ENCODE measurements at regions not wholly inside any gene's neighbourhood (a gene's known extent, or its start where the extent isn't known, plus 50 kb on each side); places are given as distances from the start of the nearest gene placed in this dataset.

DNA sequence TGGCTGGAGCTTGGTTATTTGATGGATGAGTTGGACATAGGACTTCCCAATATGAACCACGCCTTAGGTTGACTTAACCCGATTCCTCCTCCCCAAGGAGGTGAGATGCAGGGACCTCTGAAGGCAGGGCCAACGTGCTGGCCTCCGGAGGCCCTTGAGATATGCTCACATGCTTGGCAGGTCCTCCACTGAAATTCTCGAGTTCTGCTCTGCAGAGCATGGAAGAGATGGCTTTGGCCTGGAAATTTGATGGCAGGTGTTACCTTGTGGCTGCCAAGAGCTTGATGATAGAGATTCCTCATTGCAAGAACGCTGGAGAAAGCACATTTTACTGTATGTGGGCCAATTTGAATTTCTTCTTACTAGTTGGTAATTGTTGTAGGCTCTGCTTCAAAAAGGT is 117.4 kb upstream of the LIMCH1 start:
- H3K4me1 ChIP-seq (ENCODE audit: low read length): no peaks in the 10 kb centered on the region
- no peaks in the 10 kb centered on the region for H3K36me3 ChIP-seq (replicated peaks; ENCODE audit: low read depth, low read length)
- peaks cover 8% of the 10 kb centered on the region; the same call in 1 of the 2 replicates for H3K27me3 ChIP-seq (ENCODE audit: low read depth, low read length)
- H3K79me2 ChIP-seq (ENCODE audit: low read length): no peaks in the 10 kb centered on the region
- no peak overlapping the region for H3K4me2 ChIP-seq (ENCODE audit: low read length)
- H3K9me3 ChIP-seq (ENCODE audit: insufficient read depth, low read length): no peaks in the 10 kb centered on the region
- no peak overlapping the region for H2AFZ ChIP-seq (ENCODE audit: low read depth, low read length)
- H3K27ac ChIP-seq (ENCODE audit: low read length): no peak overlapping the region
- TF ChIP-seq, protein P1, sequence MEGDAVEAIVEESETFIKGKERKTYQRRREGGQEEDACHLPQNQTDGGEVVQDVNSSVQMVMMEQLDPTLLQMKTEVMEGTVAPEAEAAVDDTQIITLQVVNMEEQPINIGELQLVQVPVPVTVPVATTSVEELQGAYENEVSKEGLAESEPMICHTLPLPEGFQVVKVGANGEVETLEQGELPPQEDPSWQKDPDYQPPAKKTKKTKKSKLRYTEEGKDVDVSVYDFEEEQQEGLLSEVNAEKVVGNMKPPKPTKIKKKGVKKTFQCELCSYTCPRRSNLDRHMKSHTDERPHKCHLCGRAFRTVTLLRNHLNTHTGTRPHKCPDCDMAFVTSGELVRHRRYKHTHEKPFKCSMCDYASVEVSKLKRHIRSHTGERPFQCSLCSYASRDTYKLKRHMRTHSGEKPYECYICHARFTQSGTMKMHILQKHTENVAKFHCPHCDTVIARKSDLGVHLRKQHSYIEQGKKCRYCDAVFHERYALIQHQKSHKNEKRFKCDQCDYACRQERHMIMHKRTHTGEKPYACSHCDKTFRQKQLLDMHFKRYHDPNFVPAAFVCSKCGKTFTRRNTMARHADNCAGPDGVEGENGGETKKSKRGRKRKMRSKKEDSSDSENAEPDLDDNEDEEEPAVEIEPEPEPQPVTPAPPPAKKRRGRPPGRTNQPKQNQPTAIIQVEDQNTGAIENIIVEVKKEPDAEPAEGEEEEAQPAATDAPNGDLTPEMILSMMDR (IDR thresholded peaks at IDR 0.05; ENCODE audit: low read depth, low read length): no peak
- TF ChIP-seq EZH2phosphoT487 (IDR thresholded peaks at IDR 0.05; ENCODE audit: low read depth): no peak
- H3K4me3 ChIP-seq (ENCODE audit: low read length): no peak overlapping the region
- H3K9ac ChIP-seq (ENCODE audit: low read length): no peak overlapping the region
- no peaks in the 10 kb centered on the region for H4K20me1 ChIP-seq (ENCODE audit: insufficient read depth, low read length)

DNA sequence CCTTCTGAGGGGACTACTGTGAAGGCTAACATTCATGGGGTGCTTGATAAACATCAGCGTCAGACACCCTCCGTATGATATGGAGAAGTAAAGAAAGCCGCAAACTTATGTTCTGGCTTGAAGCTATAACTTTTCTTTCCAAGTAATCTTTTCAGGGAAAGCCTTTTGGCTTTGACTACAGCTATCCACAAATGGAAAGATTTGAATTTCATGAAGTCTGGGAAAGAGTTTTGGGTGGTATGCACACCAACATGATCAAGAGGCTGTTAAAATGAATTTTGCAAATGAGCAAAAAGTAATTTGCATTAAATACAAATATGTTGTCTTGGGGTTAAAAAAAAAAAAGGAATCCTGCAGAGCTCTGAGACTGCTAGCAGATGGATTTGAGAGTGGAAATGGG is 114.8 kb upstream of the LIMCH1 start:
- Histone ChIP-seq H3K4me3 (ENCODE audit: low read length) (no peak overlapping the region), H3K4me2 (ENCODE audit: low read length) (no peak overlapping the region), H3K36me3 (replicated peaks; ENCODE audit: low read depth, low read length) (no peaks in the 10 kb centered on the region), H4K20me1 (ENCODE audit: insufficient read depth, low read length) (no peaks in the 10 kb centered on the region), H3K79me2 (ENCODE audit: low read length) (no peaks in the 10 kb centered on the region), H3K4me1 (ENCODE audit: low read length) (no peaks in the 10 kb centered on the region), H3K9me3 (ENCODE audit: insufficient read depth, low read length) (no peaks in the 10 kb centered on the region), H3K9ac (ENCODE audit: low read length) (no peak overlapping the region), H3K27me3 (ENCODE audit: low read depth, low read length) (peaks cover 8% of the 10 kb centered on the region; the same call in 1 of the 2 replicates), H3K27ac (ENCODE audit: low read length) (no peak overlapping the region), H2AFZ (ENCODE audit: low read depth, low read length) (no peak overlapping the region)
- TF ChIP-seq EZH2phosphoT487 (IDR thresholded peaks at IDR 0.05; ENCODE audit: low read depth): no peak
- TF ChIP-seq, protein P1 (IDR thresholded peaks at IDR 0.05; ENCODE audit: low read depth, low read length): no peak

DNA sequence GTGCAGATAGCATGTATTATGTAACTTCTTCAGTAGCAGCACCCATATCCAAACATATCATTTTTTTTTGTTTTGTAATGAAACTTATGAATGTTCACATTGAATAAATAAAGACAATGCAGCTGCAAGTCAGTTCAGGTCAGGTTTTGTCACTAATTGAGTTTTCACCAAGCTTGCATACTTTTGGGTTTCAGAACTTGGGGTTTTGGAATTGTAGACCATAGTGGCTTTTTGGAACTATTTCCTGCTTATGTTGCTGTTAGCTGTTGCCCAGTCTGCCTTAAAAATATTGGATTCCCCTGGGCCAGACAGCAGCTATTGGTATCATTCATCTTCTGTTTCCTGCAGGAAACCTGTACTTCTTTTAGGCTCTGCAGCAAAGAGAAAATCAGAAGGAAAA is 113.4 kb upstream of the LIMCH1 start:
- Histone ChIP-seq H3K4me1 (ENCODE audit: low read length) (no peaks in the 10 kb centered on the region), H3K27ac (ENCODE audit: low read length) (no peak overlapping the region), H3K9ac (ENCODE audit: low read length) (no peak overlapping the region), H3K9me3 (ENCODE audit: insufficient read depth, low read length) (no peaks in the 10 kb centered on the region), H3K79me2 (ENCODE audit: low read length) (no peaks in the 10 kb centered on the region), H3K27me3 (ENCODE audit: low read depth, low read length) (peaks cover 8% of the 10 kb centered on the region; the same call in 1 of the 2 replicates), H3K36me3 (replicated peaks; ENCODE audit: low read depth, low read length) (no peaks in the 10 kb centered on the region), H4K20me1 (ENCODE audit: insufficient read depth, low read length) (no peaks in the 10 kb centered on the region), H2AFZ (ENCODE audit: low read depth, low read length) (no peak overlapping the region), H3K4me2 (ENCODE audit: low read length) (no peak overlapping the region), H3K4me3 (ENCODE audit: low read length) (no peak overlapping the region)
- TF ChIP-seq, protein P1 (IDR thresholded peaks at IDR 0.05; ENCODE audit: low read depth, low read length): no peak
- TF ChIP-seq EZH2phosphoT487 (IDR thresholded peaks at IDR 0.05; ENCODE audit: low read depth): no peak

DNA sequence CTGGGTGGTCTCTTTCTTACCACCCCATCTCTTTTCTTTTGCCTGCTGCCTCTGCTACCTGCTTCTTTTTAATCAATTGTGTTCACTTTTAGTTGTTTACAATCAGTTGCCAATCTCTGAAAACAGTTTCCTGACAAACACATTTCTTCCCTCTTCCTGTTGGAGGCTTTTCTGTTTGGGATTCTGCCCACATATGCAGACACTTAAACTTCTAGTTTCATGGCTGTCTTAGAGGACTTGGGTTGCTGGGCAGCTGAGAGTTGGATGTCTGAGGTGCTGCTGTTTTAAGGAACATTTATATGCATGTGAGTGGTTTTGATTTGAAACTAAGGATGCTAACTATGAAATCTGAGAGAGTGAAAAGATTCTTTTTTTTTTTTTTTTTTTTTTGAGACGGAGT is 112.3 kb upstream of the LIMCH1 start:
- Histone ChIP-seq H3K9me3 (ENCODE audit: insufficient read depth, low read length) (no peaks in the 10 kb centered on the region), H2AFZ (ENCODE audit: low read depth, low read length) (no peak overlapping the region), H3K4me1 (ENCODE audit: low read length) (no peaks in the 10 kb centered on the region), H3K36me3 (replicated peaks; ENCODE audit: low read depth, low read length) (no peaks in the 10 kb centered on the region), H3K27me3 (ENCODE audit: low read depth, low read length) (peaks cover 8% of the 10 kb centered on the region; the same call in 1 of the 2 replicates), H3K27ac (ENCODE audit: low read length) (no peak overlapping the region), H4K20me1 (ENCODE audit: insufficient read depth, low read length) (no peaks in the 10 kb centered on the region), H3K4me2 (ENCODE audit: low read length) (no peak overlapping the region), H3K9ac (ENCODE audit: low read length) (no peak overlapping the region), H3K79me2 (ENCODE audit: low read length) (no peaks in the 10 kb centered on the region), H3K4me3 (ENCODE audit: low read length) (no peak overlapping the region)
- no peak for TF ChIP-seq EZH2phosphoT487 (IDR thresholded peaks at IDR 0.05; ENCODE audit: low read depth)
- TF ChIP-seq, protein P1 (IDR thresholded peaks at IDR 0.05; ENCODE audit: low read depth, low read length): no peak

All from OCI-LY3 (cell line).